PC-3 (cell line): ENCODE measurements at regions not wholly inside any gene's neighbourhood (a gene's known extent, or its start where the extent isn't known, plus 50 kb on each side); places are given as distances from the start of the nearest gene placed in this dataset.

ENCODE experiments used
- ATAC-seq: fragments of 200-7000 bp; cut with Tn5 transposase; 2 replicates; pipeline ENCODE4 v1.9.1; 2020; ENCODE audit warnings: mild to moderate bottlenecking, moderate library complexity
- BruUV-seq: library from RNA; stranded (reverse); fragments of 400-500 nt; replicated peaks from 2 replicates; lab custom pipeline; 2021; lab: Mats Ljungman, UMichigan
- CTCF ChIA-PET: fragments of 300-600 bp; sonication (Branson Sonifier 250); formaldehyde crosslinking; loops from one replicate; lab custom pipeline; 2022; ENCODE audit warnings: antibody characterized with exemption; lab: Charles Lee
- POLR2A ChIA-PET: fragments of 300-600 bp; sonication (Branson Sonifier 250); formaldehyde crosslinking; loops from one replicate; lab custom pipeline; 2022; ENCODE audit warnings: antibody characterized with exemption; ENCODE audit not compliant: unreplicated experiment; lab: Charles Lee
- DNase-seq: peaks from one replicate; pipeline ENCODE4 v3.0.0-alpha.2; 2015
- H2AFZ ChIP-seq: fragments of 300-600 bp; sonication (generic); 2 replicates; pipeline ENCODE4 v1.6.0; 2016; ENCODE audit warnings: antibody characterized with exemption, low read length
- H3F3A ChIP-seq: fragments of 300-600 bp; sonication (generic); one replicate; pipeline ENCODE4 v1.6.0; 2017; ENCODE audit warnings: antibody characterized with exemption, low read length, control low read depth, mild to moderate bottlenecking; ENCODE audit not compliant: unreplicated experiment
- H3K27ac ChIP-seq: fragments of 300-600 bp; sonication (generic); 2 replicates; pipeline ENCODE4 v1.5.1; 2016; ENCODE audit warnings: mild to moderate bottlenecking, low read length
- H3K27me3 ChIP-seq: fragments of 300-600 bp; sonication (generic); 2 replicates; pipeline ENCODE4 v1.6.1; 2016; ENCODE audit warnings: low read length, mixed read lengths
- H3K36me3 ChIP-seq: fragments of 300-600 bp; sonication (generic); 2 replicates; pipeline ENCODE4 v1.6.1; 2016; ENCODE audit warnings: low read depth, mixed run types, low read length, mixed read lengths
- H3K4me1 ChIP-seq: fragments of 300-600 bp; sonication (generic); 2 replicates; pipeline ENCODE4 v1.5.1; 2016; ENCODE audit warnings: low read length; ENCODE audit not compliant: insufficient read depth
- H3K4me2 ChIP-seq: fragments of 300-600 bp; sonication (generic); 2 replicates; pipeline ENCODE4 v1.6.0; 2016; ENCODE audit warnings: low read length
- H3K4me3 ChIP-seq: fragments of 300-600 bp; sonication (generic); 2 replicates; pipeline ENCODE4 v1.5.1; 2016; ENCODE audit warnings: mild to moderate bottlenecking, low read length, mixed read lengths
- H3K79me2 ChIP-seq: fragments of 300-600 bp; sonication (generic); 2 replicates; pipeline ENCODE4 v1.6.1; 2017; ENCODE audit warnings: low read length, mixed read lengths
- H3K9ac ChIP-seq: fragments of 300-600 bp; sonication (generic); 2 replicates; pipeline ENCODE4 v1.6.0; 2016; ENCODE audit warnings: mild to moderate bottlenecking, low read length
- H3K9me2 ChIP-seq: fragments of 300-600 bp; sonication (generic); replicated peaks from 2 replicates; pipeline ENCODE4 v1.6.1; 2016; ENCODE audit warnings: mixed run types, low read length, mixed read lengths
- H3K9me3 ChIP-seq: fragments of 300-600 bp; sonication (generic); 2 replicates; pipeline ENCODE4 v1.6.1; 2016; ENCODE audit warnings: low read length, mixed read lengths
- H4K20me1 ChIP-seq: fragments of 300-600 bp; sonication (generic); 2 replicates; pipeline ENCODE4 v1.6.1; 2016; ENCODE audit warnings: low read length, mixed read lengths
- EZH2 ChIP-seq: fragments of 300-600 bp; sonication (generic); IDR thresholded peaks from one replicate; pipeline ENCODE4 v1.6.1; 2017; ENCODE audit warnings: antibody characterized with exemption, mild to moderate bottlenecking, low read length; ENCODE audit not compliant: unreplicated experiment
- EZH2phosphoT487 ChIP-seq: fragments of 300-600 bp; sonication (generic); IDR thresholded peaks from 2 replicates; pipeline ENCODE4 v1.6.1; 2018; ENCODE audit warnings: mild to moderate bottlenecking, antibody characterized with exemption, low read length, borderline replicate concordance
- intact Hi-C: fragments of 100-400 bp; cut with micrococcal nuclease; formaldehyde crosslinking; loops from 2 replicates; pipeline ENCODE4 v1.9.0; 2023
- TF ChIP-seq, protein P1 (sequence below): fragments of 300-600 bp; sonication (generic); conservative IDR thresholded peaks from 2 replicates; pipeline ENCODE4 v1.5.1; 2017; ENCODE audit warnings: antibody characterized with exemption, low read depth, mild to moderate bottlenecking, low read length

DNA sequence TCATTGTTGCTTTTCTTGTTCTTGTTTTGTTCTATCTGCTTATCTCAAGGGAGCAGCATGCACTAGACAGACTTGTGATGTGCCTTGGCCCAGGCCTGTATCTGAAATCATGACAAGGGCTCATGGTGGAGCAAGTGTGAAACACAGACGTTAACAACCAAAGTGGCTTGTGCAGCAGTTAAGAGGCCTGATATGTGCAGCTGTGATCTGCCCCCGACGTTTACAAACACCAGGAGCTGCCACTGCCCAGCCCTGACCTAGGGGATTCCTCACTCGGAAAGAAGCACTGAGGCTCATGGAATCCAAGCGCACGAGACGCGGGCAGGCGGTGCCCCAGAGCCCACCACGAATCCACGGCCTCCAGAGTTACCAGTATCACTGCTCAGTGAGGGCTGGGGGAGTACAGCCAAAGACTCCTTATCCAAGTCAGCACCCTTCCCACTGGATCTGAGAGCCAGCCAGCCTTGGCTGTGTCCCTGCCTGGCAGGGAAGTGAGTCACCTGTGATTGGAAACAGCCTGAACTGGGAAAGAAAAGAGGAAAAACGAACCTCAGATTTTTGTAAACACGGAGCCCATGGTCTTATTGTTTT lies 62.3 kb upstream of the SNTG2 start:
- Histone ChIP-seq H4K20me1 (no peaks in the 10 kb centered on the region), H3K27me3 (peaks cover 84% of the 10 kb centered on the region), H3K79me2 (no peaks in the 10 kb centered on the region), H3K4me3 (no peak overlapping the region), H3K9ac (no peak overlapping the region), H2AFZ (no peak overlapping the region), H3K4me2 (no peak overlapping the region), H3K27ac (no peak overlapping the region), H3F3A (no peaks in the 10 kb centered on the region), H3K4me1 (no peaks in the 10 kb centered on the region), H3K36me3 (no peaks in the 10 kb centered on the region), H3K9me2 (no peaks in the 10 kb centered on the region), H3K9me3 (no peaks in the 10 kb centered on the region)
- DNase-seq (peak; percentile 16), ATAC-seq (no peak)
- CTCF ChIA-PET: no interaction called here
- POLR2A ChIA-PET: no interaction called here
- TF ChIP-seq EZH2: no peak
- intact Hi-C loops: no loop called here
- BruUV-seq: no TSS peak

DNA sequence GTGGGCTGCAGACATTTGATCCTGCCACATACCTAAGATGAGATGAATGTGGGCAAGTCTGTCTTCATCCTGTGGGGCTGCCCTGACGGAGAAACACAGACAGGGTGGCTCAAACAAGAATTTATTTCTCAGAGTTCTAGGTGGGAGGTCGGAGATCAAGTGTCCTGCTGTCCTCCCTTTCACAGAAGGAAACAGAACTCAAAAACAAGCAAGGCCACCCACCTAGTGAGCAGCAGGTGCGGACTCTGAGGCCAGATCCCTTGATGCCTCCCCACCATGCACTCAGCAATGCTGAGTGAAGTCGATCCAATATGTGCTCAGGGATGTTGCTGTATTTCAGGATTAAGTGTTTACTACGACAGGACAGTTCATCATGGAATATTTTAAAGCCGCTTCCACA lies 63.0 kb upstream of the SNTG2 start:
- Histone ChIP-seq H3K4me1 (no peaks in the 10 kb centered on the region), H4K20me1 (no peaks in the 10 kb centered on the region), H3K79me2 (no peaks in the 10 kb centered on the region), H3F3A (no peaks in the 10 kb centered on the region), H2AFZ (no peak overlapping the region), H3K27ac (no peak overlapping the region), H3K4me2 (no peak overlapping the region), H3K36me3 (no peaks in the 10 kb centered on the region), H3K9ac (no peak overlapping the region), H3K9me3 (no peaks in the 10 kb centered on the region), H3K4me3 (no peak overlapping the region), H3K27me3 (peaks cover 87% of the 10 kb centered on the region), H3K9me2 (no peaks in the 10 kb centered on the region)
- POLR2A ChIA-PET: no interaction called here
- ATAC-seq: no peak
- no peak for DNase-seq
- CTCF ChIA-PET: no interaction called here
- no TSS peak for BruUV-seq
- intact Hi-C loops: no loop called here
- TF ChIP-seq EZH2phosphoT487: no peak
- TF ChIP-seq, protein P1, sequence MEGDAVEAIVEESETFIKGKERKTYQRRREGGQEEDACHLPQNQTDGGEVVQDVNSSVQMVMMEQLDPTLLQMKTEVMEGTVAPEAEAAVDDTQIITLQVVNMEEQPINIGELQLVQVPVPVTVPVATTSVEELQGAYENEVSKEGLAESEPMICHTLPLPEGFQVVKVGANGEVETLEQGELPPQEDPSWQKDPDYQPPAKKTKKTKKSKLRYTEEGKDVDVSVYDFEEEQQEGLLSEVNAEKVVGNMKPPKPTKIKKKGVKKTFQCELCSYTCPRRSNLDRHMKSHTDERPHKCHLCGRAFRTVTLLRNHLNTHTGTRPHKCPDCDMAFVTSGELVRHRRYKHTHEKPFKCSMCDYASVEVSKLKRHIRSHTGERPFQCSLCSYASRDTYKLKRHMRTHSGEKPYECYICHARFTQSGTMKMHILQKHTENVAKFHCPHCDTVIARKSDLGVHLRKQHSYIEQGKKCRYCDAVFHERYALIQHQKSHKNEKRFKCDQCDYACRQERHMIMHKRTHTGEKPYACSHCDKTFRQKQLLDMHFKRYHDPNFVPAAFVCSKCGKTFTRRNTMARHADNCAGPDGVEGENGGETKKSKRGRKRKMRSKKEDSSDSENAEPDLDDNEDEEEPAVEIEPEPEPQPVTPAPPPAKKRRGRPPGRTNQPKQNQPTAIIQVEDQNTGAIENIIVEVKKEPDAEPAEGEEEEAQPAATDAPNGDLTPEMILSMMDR: no peak
- TF ChIP-seq EZH2: no peak

DNA sequence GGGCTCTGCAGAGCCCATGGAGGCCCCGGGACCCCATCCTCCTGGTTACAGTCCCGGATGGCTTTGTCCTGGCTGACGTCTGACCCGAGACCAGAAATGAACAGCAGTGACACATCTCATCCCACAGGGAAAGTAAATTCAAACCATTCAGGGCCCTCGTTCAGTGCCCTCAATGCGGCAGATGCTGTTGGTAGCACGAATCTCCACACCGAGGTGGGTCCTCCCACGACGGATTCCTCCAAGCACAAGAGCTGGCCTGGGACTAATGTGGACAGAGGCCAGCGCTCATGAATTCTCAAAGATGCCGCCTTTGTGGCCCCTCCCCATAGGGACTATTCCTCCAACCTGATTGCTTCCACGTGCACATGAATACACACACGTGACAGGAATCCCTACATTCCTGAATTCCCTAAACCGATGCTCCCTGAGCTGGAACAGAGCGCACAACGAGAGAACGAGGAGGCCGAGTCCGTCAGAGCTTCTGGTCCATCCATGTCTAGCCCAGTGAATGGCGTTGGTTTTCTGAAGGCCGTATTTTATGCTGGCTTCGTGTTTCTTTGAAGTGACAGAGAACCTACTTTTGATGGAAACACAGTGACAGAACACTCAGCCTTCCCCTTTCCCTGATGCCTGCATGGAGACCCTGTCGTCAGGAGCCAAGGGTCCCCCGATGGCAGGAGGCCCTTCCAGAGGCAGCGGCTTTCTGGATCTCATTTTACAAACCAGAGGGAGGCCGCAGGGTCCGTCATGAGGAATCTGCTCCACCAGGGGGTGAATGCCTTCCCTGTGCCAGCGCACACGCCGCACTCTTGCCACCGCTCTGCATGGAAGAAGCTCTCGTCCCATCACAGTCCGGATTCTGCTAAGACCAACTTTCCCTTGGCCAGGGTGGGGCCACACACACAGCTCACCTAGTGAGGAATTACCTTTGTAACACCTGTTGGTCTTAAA lies 64.3 kb upstream of the SNTG2 start:
- H3K27ac ChIP-seq: no peak overlapping the region
- H3K36me3 ChIP-seq: no peaks in the 10 kb centered on the region
- peaks cover 89% of the 10 kb centered on the region for H3K27me3 ChIP-seq
- H2AFZ ChIP-seq: no peak overlapping the region
- POLR2A ChIA-PET: no interaction called here
- H4K20me1 ChIP-seq: no peaks in the 10 kb centered on the region
- H3K9ac ChIP-seq: no peak overlapping the region
- no peaks in the 10 kb centered on the region for H3F3A ChIP-seq
- no TSS peak for BruUV-seq
- CTCF ChIA-PET: no interaction called here
- H3K4me1 ChIP-seq: no peaks in the 10 kb centered on the region
- intact Hi-C loops: no loop called here
- ATAC-seq: no peak
- H3K79me2 ChIP-seq: no peaks in the 10 kb centered on the region
- no peak for DNase-seq
- H3K9me3 ChIP-seq: no peaks in the 10 kb centered on the region
- H3K4me3 ChIP-seq: no peak overlapping the region
- H3K9me2 ChIP-seq: no peaks in the 10 kb centered on the region
- H3K4me2 ChIP-seq: no peak overlapping the region
- TF ChIP-seq, protein P1: no peak
- TF ChIP-seq EZH2phosphoT487: no peak
- TF ChIP-seq EZH2: no peak
